GM18909 (cell line): ENCODE measurements at regions not wholly inside any gene's neighbourhood (a gene's known extent, or its start where the extent isn't known, plus 50 kb on each side); places are given as distances from the start of the nearest gene placed in this dataset.

Experiments used
- ATAC-seq: cut with Tn5 transposase; IDR thresholded peaks from one replicate; pipeline ENCODE4 v1.9.1; 2021; ENCODE audit warnings: mild to moderate bottlenecking; ENCODE audit not compliant: unreplicated experiment, poor library complexity

DNA sequence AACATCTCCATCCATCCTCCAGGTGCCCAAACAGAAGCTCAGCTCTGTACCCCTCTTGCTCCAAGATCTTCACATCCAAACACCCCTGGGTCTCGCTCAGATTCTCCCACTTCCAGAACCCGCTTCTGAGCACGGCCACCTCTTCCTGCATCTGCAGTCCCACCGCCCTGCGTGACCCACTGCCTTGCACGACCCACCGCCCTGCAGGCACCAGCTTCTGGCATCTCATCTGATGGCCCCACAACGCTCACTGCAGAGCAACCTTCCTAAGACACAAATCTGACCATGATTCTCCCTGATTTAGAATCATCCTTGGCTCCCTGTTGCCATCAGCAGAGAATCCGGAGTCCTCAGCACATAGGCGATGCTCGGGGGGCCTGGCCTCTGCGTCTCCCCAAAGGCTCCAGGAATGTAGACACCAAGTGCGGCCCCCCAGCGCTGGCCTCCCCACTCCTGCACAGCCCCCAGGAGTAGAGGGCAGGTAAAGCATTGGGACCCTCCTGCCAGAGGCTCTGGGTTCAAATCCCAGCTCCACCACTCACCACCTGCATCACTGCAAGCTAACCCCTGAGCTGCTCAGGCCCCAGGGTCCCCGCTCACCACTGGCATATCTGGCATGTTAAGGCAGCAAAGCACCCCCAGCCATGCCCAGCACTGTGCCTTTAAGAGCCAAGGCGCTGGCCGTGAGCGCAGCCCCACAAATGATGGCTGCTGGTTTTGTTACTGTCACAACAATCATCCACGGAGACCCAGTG is 459.3 kb downstream of the BRD1 start:
- no peak for ATAC-seq

DNA sequence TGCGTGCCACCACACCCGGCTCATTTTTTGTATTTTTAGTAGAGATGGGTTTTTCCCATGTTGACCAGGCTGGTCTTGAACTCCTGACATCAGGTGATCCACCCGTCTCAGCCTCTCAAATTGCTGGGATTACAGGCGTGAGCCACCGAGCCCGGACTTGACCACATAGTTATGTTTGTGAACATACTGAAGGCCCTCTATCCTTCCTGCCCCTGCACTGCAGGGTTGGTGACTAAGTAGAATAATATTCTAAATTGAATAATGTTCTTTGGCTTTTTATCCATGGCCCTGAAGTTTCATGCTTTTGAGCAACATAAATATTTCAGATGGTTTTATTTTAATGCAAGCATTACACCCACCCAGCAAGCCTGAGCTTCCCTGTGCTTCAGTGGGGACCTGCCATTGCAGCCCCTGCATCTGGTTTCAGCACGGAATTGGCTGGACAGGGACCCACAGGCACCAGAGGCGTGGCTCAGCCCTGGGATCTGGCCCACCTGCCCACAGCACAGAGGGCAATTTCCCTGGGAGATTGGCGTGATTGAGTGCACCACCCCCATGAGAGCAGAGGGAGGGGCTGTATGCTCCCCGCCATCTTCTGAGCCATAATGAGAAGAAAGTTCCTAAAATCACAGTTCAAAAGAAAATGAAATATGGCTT is 460.5 kb downstream of the BRD1 start:
- ATAC-seq, result no peak

DNA sequence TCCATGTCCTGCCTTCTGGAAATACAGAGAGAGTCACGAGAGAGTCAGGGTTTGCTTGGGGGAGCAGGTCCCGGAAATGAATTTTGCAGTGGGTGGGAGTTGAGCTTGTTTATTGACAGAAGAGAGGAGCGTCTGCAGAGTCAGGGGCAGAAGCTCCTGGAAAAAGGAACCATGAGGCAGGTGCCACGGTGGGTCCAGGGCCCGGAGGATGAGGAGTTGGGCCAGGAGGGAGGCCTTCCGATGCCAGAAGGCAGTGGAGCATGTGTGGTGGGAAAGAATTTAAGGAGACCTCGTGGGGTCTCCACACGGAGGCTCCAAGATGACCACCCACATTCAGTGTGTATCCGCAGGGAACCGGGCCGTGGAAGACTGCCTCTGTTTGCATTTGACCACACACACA is 461.2 kb downstream of the BRD1 start:
- ATAC-seq, result no peak

DNA sequence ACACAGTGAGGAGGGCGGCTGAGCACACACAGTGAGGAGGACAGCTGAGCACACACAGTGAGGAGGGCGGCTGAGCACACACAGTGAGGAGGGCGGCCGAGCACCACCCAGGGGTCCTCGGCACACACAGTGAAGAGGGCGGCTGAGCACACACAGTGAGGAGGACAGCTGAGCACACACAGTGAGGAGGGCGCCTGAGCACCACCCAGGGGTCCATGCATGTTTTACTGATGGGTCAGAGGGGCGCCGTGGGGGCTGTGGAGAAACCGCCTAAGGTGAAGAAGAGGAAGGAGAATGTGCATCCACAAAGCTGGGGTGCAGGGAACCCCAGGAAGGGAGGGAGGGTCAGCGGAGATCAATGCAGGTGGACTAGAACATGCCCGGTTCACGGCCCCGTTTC is 461.8 kb downstream of the BRD1 start:
- no peak for ATAC-seq

DNA sequence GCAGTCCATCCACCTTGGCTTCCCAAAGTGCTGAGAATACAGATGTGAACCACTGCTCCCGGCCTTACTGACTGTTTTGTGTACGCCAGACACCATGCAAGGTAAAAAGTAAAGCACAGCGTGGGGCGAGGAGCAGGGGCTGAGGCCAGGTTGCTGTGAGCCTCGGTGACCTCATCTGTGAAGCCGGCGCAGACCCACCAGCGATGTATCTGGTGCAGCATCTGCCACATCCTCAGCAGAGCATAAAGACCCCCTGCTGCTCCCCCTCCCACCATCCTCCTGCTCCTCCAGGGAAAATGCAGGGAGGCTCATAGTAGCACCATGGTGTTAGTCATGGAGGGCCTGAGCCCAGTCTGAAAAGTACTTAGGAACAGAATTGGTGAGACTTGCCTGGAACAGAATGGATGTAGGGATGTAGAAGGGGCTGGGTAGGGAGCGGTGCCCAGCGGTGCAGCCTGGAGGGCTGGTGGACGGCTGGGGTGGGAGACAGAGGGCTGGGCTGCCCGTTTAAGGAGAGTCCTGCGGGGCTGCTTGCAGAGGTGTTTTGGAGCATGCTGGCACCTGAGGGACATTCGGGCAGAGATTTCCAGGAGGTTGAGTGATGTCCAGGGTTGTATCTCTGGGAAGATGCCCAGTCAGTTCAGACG is 462.4 kb downstream of the BRD1 start:
- no peak for ATAC-seq

DNA sequence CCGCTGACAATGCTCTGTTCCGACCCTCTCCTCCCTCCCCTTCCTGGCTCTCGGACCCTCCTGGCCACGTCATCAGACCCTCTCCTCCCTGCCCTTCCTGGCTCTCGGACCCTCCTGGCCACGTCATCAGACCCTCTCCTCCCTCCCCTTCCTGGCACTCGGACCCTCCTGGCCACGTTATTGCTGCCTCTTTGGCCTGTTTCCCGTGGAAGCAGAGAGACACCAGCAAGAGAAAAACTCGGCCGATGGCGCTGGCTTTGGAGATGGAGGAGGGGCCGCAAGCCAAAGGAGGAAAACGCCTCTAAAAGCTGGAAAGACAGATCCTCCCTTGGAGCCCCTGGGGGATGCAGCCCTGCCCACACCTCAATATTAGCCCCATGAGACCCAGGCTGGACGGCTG is 463.3 kb downstream of the BRD1 start:
- ATAC-seq, result no peak

DNA sequence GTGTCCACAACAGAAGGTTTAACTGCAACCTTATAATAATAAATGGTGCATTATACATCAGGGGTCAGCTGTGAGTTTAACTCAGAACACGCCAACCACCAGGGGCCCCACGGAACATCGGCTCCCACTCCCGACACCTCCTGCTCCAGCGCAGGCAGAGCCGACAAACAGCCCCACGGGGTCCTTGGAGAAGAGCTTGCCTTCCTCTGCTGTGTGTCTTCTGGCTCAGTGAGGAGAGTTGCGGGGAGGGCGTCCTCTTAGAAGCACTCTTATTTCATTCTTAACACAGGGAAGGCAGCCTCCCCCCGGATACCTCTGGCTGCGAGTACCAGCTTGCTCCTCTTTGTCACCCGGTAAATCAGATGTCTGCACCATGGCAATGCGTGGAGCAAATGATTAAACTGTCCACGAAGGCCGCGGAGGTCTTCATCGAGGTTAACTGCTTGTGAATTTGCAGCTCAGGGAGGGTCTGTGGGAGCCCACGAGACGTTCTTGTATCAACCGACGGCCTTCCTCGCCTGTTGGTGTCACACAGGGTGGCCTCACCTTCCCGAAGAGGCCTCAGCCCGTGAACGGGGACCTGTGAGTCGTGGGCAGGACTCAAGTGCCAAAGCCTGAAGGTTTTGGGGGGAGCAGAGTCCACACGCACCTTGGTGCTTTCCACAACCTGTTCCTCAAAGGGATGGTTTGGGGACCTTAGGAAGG is 464.0 kb downstream of the BRD1 start:
- no peak for ATAC-seq

DNA sequence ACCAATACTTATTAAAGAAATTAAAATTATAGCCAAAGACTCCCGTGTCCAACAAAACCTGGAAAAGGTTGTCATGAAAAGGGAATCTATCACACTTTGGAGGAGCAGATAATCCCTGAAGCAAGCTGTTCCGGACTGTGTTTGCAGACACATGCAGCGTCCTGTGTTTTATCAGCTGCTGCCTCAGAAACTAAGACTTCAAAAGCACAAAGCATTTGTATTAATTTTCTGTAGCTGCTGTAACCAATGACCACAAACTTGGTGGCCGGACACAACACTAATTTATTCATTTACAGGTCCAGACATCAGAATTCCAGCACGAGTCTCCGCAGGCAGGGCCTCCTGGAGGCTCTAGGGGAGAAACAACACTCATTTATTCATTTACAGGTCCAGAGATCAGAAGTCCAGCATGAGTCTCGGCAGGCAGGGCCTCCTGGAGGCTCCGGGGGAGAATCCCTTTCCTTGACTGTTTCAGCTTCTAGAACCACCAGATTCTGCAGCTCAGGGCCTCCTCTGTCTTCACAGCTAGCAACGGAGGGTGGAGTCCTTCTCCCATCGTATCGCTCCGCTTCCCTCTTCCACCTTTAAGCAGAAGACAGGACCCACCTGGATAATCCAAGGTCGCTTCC is 465.3 kb downstream of the BRD1 start:
- no peak for ATAC-seq

DNA sequence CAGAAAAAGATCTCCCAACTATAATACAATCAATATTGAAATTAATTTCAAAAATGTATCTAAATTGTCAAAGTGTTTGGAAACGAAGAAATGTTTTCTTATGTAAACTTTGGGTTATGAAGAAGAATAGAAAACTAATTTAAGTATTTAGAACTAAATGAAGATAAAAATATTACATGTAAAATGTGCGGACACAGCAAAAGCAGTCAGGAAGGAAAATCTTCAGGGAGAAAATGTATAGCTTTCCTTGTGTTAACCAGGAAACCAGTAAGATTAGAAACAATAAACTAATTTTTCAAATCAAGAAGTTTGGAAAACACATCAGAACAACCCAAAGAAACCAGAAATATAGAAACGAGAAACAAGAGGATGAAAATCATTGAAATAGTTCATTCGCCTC is 466.5 kb downstream of the BRD1 start:
- no peak for ATAC-seq

DNA sequence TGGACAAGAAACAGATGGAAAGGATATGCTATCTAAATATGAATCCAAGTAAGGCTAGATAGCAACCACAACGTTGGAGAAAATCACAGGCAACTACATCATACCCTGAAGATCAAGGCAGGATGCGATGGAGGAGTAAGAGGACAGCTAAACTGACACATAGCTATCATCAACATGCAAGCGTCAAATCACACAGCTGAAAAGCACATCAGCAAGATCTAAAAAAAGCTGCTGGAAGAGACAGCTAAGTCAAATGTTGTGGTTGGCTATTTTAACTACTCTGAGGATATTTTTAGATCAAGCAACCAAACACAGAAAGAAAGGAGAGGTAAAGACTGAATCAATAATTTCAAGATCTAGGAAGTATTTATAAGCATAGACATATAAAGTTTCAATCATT is 466.9 kb downstream of the BRD1 start:
- no peak for ATAC-seq

DNA sequence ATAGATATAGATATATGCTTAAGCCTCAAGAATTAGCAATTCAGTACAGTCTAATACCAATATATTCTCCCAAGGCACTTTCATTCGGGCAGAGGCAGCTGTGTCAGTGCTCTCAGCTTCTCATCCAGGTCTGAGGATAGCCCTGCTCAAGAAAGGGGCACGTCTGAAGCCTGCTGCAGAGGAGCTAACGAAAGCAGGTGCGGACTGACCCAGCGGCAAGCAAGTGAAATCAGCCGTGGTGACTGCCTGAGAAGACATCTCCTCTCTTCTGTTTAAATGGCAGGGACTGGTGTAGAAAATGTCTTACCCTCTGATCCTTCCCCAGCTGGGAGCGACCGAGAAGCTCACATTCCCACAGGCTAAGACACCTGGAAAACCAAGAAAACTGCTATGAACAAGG is 468.6 kb downstream of the BRD1 start:
- no peak for ATAC-seq

DNA sequence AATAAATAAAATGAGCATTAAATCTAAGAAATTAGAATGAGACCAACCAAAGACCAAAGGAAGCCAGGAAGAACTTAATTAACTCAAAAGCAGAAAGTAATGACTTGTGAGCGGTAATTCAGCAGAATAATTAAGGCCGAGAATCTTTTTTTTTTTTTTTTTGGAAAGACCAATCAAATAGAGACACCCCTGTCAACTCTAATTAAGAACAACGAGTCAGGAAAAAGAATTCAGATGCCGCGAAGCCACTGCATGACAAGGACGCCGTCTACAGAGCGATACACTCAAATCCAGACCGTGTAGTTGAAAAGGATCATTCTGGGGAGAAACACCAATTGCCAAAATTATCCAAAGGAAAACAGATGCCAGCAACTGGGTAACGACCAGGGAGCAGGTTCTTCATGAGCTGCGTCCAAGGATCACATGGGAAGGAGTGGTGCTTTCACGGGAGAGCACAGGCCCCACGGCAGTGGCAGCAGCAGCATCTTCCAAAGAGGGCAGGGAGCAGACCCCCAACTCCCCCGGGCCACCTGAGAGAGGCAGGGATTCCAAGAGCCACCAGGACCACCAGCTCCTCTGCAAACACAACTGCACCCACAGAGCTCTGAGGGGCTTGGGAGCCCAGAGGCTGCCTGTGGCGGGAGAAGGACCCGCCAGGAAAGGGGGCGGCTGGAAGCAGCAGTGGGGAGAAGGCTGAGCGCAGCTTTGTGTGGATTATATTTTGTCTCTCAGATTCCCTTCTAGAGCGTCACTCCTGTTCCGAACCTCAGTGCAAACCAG is 469.8 kb downstream of the BRD1 start:
- no peak for ATAC-seq

DNA sequence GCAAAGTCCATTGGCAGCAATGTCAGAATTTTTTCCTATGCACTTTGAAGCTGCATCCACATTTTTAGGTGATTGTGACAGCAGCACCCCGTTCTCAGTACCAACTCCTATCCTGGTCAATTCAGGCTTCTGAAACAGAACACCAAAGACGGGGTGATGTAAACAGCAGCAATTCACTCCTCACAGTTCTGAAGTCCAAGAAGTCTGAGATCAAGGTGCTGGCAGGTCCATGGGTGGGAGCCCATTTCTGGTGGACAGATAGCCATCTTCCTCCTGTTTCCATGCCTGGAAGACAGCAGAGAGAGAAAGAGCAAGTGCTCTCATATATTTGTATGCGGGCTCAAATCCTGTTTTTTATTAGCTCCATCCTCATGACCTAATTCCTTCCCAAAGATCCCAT is 471.2 kb downstream of the BRD1 start:
- no peak for ATAC-seq

DNA sequence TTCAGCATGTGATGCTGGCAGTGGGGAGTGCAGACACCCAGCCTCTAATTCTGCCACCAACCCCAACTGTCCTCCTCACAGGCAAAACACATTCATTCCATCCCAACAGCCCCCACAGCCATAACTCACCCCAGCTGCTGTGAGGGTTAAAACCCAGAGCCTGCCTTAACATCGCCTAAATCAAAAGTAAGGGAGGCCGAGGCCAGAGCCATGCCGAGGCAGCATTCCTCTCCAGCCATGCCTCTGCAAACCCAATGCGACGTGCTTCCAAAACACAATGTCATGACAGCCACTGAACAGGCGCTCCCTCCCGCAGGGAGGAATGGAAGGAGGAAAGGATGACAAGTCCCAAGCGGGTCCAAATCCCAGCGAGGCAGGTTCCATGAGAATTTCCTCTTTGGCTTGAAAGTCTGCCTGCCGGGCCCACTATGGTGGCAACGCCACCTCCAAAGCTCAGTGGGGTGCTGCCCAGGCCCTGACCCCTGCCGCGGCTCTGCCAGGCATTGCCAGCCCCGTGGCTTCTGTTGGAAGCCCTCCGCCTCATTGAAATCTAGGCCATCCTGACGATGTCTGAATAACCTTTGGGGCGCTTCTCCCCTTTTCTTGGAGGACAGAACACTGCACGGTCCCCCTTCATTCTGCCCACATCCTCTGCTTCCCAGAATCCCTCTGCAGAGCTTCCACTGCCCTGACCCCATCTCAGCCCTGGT is 472.3 kb downstream of the BRD1 start:
- no peak for ATAC-seq

DNA sequence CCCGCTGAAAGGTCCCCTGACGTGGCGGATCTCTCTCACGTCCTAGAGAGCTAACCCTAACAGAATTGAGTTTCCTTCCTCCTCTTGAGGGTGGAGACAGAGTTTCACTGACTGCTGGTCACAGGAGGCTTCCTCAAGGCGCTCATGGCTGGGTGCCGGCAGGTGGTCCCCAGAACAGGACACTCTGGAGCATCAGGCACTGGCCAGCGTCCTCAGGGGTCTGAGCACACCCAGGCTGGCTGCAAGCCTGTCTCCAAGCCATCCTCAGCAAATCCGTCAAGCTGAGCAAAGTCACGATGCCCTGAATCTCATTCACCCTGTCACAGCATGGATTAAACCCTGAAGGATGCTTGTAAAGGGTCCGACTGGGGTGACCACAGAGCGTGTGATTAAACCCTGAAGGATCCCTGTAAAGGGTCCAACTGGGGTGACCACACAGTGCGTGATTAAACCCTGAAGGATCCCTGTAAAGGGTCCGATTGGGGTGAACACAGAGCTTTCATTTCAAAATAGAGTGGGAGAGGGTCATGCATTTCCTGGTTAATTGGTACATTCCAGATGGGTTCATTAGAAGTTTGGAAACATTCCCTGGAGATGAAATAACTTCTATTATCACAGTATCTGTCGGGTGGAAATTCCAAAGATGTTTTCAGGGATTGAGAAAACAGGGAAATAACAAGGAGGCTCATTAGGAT is 473.0 kb downstream of the BRD1 start:
- ATAC-seq, result no peak

DNA sequence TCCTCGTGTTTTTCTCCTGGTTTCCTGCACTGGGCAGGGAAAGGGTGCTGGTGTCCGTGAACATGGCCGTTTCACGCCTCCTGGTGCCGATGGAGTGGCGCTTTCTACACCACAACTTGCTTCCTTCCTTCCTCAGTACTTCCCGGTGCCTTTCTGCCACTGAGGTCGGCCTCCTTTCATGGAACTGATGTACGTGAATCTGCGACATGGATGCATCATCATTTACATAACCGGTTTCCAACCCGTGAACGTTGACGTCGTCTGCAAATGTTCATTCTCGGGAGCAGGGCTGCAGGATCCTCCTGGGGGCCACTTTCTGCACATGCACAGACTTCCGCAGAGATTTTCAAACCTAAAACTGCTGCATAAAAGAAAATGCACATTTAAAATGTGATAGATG is 474.4 kb downstream of the BRD1 start:
- no peak for ATAC-seq

DNA sequence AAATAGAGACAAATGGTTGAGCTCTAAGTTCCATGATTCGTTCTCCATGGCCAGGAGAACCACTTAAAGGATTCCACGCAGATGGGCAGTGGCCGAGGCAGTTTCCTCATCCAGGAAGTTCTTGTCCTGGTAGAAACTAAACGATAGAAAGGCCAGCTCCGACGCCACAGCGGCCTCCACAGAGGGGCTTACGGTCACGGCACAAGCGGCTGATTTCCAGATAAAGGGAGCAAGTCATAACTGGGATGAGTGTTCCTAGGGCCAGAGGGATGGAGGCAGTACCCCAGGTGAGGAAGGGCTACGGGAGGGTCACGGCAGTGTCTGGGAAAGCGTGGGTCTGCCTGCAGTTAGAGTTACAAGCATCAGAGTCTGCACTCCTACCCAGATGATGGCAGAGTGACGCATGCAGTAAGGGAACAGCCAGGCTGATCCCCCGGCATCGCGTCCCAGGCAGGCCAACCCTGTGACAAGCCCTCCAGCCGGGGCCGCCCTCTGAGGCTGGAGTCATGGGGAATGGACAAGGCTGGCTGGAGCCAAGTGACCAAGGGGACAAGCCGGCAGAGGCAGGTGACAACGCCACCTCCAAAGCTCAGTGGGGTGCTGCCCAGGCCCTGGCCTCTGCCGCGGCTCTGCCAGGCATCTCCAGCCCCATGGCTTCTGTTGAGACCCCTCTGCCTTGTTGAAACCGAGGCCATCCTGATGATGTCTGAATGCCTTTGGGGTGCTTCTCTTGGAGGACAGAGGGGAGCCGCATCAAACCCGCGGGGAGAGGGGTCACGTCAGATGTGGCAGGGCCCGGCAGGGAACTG is 475.1 kb downstream of the BRD1 start:
- no peak for ATAC-seq

DNA sequence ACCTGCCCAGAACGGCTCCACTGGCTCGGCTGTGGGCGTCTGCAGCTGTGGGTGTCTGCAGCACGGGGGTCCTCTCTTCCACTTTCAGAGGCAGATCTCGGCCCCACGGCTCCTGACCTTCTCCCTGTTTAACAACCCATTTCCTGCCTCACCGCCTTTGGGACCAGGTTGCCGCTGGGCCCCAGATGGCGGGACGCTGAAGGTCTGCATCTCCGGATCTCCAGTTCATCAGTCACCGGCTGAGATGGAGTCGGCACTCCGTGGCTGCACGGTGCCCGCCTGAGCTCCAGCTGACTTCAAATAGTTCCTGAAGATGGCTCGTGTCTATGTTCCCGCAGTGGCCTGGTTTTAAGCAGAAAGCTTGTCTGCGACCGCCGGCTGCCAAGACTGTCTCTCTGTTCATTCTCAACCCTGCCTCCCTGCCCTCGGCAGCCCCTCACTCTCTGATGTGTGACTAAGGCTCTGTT is 475.9 kb downstream of the BRD1 start:
- no peak for ATAC-seq
